Fibroblast of mammary gland (primary cell): ENCODE measurements at regions not wholly inside any gene's neighbourhood (a gene's known extent, or its start where the extent isn't known, plus 50 kb on each side); places are given as distances from the start of the nearest gene placed in this dataset.
"Not testable (repeated sequence)": the region's sequence is repeated elsewhere in the genome, so short reads cannot be mapped to it uniquely, and the experiment has no call there.

Source experiments
- DNase-seq: peaks from one replicate; pipeline ENCODE4 v3.0.0-alpha.2; 2010; ENCODE audit warnings: low read depth
- H3K4me3 ChIP-seq: 2 replicates; pipeline ENCODE4 v1.5.1; 2011; ENCODE audit warnings: low read depth, mild to moderate bottlenecking, low read length, moderate library complexity; ENCODE audit not compliant: control insufficient read depth
- TF ChIP-seq, protein P1 (sequence below): conservative IDR thresholded peaks from 2 replicates; pipeline ENCODE4 v1.5.1; 2011; ENCODE audit warnings: low read depth, low read length, inconsistent platforms; ENCODE audit not compliant: control insufficient read depth, insufficient read depth

DNA sequence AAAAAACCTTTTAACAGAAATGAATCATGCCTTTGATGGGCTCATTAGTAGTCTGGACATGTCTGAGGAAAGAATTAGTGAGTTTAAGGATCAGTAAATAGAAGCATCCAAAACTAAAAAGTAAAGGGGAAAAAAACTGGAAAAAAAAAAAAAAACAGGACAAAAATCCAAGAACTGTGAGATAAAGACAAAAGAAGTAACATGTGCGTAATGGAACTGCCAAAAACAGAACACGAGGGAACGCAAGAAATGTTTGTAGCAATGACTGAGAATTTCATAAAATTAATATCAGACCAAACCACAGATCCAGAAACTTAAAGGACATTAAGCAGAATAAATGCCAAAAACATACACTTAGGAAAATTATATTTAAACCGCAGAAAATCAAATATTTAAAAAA is 77.4 kb downstream of the MS4A13 start:
- no peak for DNase-seq
- TF ChIP-seq, protein P1, sequence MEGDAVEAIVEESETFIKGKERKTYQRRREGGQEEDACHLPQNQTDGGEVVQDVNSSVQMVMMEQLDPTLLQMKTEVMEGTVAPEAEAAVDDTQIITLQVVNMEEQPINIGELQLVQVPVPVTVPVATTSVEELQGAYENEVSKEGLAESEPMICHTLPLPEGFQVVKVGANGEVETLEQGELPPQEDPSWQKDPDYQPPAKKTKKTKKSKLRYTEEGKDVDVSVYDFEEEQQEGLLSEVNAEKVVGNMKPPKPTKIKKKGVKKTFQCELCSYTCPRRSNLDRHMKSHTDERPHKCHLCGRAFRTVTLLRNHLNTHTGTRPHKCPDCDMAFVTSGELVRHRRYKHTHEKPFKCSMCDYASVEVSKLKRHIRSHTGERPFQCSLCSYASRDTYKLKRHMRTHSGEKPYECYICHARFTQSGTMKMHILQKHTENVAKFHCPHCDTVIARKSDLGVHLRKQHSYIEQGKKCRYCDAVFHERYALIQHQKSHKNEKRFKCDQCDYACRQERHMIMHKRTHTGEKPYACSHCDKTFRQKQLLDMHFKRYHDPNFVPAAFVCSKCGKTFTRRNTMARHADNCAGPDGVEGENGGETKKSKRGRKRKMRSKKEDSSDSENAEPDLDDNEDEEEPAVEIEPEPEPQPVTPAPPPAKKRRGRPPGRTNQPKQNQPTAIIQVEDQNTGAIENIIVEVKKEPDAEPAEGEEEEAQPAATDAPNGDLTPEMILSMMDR = no peak
- no peak overlapping the region for H3K4me3 ChIP-seq

DNA sequence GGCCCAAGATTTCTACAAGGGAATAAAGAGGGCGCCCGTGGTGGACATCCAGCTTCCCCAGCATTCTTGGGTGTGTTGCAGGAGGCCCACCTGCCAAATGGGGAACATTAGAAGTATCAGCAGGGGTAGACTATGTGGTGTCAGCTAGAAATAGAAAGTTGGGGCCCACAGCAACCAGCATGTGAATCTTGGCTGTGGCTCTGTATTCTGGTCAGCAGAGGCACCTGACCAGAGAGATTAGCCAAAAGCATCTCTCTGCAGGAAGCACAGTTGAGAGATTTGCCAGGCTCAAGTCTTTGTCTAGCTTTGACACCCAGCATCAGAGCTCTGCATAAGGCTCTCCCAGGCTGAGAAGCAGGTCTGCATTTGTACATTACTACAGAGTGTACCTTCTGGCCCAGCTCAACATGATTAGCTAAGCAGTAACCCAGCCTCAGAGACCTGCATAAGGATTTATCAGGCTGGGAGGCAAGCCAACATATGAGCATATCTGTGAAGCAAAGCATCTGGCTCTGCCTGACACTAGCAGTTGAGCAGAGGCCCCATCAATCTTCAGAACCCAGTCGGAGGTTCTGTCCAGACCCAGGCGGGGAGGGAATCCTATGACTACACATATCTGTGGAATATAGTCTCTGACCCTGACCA is 79.9 kb downstream of the MS4A13 start:
- TF ChIP-seq, protein P1 = no peak
- DNase-seq = no peak
- H3K4me3 ChIP-seq = no peak overlapping the region

DNA sequence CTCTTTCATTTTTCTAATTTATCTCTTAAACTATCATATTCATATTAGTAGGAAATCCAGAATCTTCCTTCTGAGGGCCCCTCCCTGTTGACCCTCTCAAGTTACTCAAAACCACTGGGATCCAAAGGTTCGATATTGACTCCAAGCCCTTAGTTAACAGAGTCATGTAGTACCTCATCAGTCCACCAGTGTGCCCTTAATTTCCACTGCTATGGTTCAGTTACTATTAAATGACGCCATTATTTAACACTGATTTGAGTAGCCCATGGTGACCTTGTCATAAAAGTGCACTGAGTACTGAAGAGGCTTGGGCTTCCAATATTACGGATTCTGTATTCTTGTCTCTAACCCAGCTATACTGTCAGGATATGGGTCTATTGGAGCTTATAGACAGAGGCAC is 91.9 kb upstream of the MS4A8 start:
- TF ChIP-seq, protein P1 = no peak
- no peak overlapping the region for H3K4me3 ChIP-seq
- no peak for DNase-seq

DNA sequence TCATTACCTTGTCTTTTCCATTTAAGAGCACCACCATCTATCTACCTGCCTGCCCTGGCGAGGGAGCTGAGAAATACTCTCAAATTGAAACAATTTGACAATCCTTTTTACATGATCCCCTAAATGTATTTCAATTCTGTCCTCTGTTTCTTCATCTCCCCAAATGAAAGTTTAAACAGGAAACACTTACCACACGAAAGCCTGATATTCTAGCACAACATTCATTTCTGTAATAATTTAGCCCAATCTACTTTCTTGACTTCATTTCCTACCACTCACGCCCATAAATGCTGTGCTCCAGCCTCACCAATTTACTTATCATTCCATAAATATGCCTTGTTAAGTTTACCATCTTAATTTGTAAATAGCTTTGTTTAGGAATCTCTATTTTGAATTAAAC is 89.8 kb upstream of the MS4A8 start:
- TF ChIP-seq, protein P1 = no peak
- no peak for DNase-seq
- no peak overlapping the region for H3K4me3 ChIP-seq

DNA sequence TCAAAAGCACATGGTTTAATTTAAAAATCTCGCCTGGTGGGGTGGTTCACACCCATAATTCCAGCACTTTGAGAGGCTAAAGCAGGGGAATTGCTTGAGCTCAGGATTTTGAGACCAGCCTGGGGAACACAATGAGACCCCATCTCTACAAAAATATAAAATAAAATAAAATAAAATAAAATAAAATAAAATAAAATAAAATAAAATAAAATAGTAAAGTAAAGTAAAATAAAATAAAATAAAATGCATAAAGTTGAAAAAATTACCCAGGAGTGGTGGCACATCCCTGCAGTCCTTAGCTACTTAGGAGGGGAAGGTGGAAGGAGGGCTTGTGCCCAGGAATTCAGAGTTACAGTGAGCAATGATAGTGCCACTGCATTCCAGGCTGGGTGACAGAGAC is 88.7 kb upstream of the MS4A8 start:
- DNase-seq = no peak
- TF ChIP-seq, protein P1 = no peak
- no peak overlapping the region for H3K4me3 ChIP-seq

GRCh38 chr11:60615497-60615896 is 83.9 kb upstream of the MS4A8 start:
- TF ChIP-seq, protein P1 = no peak
- H3K4me3 ChIP-seq = no peak overlapping the region
- DNase-seq = no peak

- DNase-seq = not testable (repeated sequence)
These were observed 77.5 kb upstream of the MS4A8 start for GRCh38 chr11:60621940-60622339.

DNA sequence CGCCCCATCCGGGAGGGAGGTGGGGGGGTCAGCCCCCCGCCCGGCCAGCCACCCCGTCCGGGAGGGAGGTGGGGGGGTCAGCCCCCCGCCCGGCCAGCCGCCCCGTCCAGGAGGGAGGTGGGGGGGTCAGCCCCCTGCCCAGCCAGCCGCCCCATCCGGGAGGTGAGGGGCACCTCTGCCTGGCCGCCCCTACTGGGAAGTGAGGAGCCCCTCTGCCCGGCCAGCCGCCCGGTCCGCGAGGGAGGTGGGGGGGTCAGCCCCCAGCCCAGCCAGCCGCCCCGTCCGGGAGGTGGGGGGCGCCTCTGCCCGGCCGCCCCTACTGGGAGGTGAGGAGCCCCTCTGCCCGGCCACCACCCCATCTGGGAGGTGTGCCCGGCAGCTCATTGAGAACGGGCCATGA is 76.6 kb upstream of the MS4A8 start:
- not testable (repeated sequence) for H3K4me3 ChIP-seq, DNase-seq

More at GRCh38 chr11:60621940-60622339, 77.5 kb upstream of the MS4A8 start:
- H3K4me3 ChIP-seq = not testable (repeated sequence)
